Stimulated activated memory B cell treated with anti-CD40 and anti-IgM and Interleukin-4, amounts not matched to agents 10 μg/mL and 1 μg/mL and 100 μg/mL, for 72 hours (primary cell): ENCODE measurements at regions not wholly inside any gene's neighbourhood (a gene's known extent, or its start where the extent isn't known, plus 50 kb on each side); places are given as distances from the start of the nearest gene placed in this dataset.

Source experiments
- ATAC-seq: fragments of 150-1000 bp; cut with Tn5 transposase; 2 replicates; pipeline ENCODE4 v1.10.0; 2021
- H3K27ac Mint-ChIP-seq: one replicate; pipeline ENCODE4 v1.8.0; 2022; ENCODE audit warnings: mild to moderate bottlenecking, mixed read lengths
- H3K27me3 Mint-ChIP-seq: one replicate; pipeline ENCODE4 v1.8.0; 2022; ENCODE audit warnings: mixed read lengths
- H3K36me3 Mint-ChIP-seq: one replicate; pipeline ENCODE4 v1.8.0; 2022; ENCODE audit warnings: mixed read lengths
- H3K4me1 Mint-ChIP-seq: one replicate; pipeline ENCODE4 v1.8.0; 2022; ENCODE audit warnings: mixed read lengths
- H3K4me3 Mint-ChIP-seq: one replicate; pipeline ENCODE4 v1.8.0; 2022; ENCODE audit warnings: mild to moderate bottlenecking, moderate library complexity, mixed read lengths
- H3K9me3 Mint-ChIP-seq: one replicate; pipeline ENCODE4 v1.8.0; 2022; ENCODE audit warnings: mixed read lengths

DNA sequence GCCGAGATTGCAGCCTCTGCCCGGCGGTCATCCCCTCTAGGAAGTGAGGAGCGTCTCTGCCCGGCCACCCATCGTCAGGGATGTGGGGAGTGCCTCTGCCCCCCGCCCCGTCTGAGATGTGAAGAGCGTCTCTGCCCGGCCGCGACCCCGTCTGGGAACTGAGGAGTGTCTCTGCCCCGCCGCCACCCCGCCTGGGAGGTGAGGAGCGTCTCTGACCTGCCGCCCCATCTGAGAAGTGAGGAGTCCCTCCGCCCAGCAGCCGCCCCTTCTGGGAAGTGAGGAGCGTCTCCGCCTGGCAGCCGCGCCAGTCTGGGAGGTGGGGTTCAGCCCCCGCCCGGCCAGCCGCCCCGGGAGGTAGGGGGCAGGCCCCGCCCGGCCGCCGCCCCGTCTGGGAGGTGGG, 544.0 kb downstream of the CCER1 start:
- ATAC-seq, result no peak
- Mint-ChIP-seq H3K36me3 (no peaks in the 10 kb centered on the region), H3K4me1 (no peaks in the 10 kb centered on the region), H3K9me3 (no peaks in the 10 kb centered on the region), H3K27ac (no peak overlapping the region), H3K27me3 (no peaks in the 10 kb centered on the region), H3K4me3 (no peak overlapping the region)

- Mint-ChIP-seq H3K27ac (no peak overlapping the region), H3K4me1 (peaks cover 5% of the 10 kb centered on the region), H3K27me3 (no peaks in the 10 kb centered on the region), H3K9me3 (no peaks in the 10 kb centered on the region), H3K4me3 (no peak overlapping the region), H3K36me3 (no peaks in the 10 kb centered on the region)
- ATAC-seq, result no peak
Measured at GRCh38 chr12:90407841-90408240, 547.1 kb downstream of the CCER1 start.

- H3K4me1 Mint-ChIP-seq, result peaks cover 5% of the 10 kb centered on the region
- H3K27me3 Mint-ChIP-seq, result peaks cover 9% of the 10 kb centered on the region
- H3K9me3 Mint-ChIP-seq, result no peaks in the 10 kb centered on the region
- ATAC-seq, result peak; percentile 57
- no peak overlapping the region for H3K27ac Mint-ChIP-seq
- H3K36me3 Mint-ChIP-seq, result no peaks in the 10 kb centered on the region
- no peak overlapping the region for H3K4me3 Mint-ChIP-seq
Measured at GRCh38 chr12:90404071-90404470, 550.9 kb downstream of the CCER1 start.

DNA sequence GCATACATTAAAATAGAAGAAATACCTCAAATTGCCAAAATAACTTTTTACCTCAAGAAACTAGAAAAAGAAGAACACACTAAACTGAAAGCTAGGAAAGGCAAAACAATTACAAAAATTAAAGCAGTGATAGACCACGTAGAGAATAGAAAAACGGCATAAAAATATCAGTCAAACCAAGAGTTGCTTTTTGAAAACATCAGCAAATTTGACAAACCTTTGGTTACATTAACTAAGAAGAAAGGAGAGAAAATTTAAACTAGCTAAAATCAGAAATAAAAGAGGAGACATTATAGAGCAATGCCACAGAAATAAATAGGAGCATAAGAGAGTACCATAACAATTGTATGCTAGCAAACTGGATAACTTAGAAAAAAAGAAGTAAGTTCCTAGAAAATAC, 553.8 kb downstream of the CCER1 start:
- no peaks in the 10 kb centered on the region for H3K9me3 Mint-ChIP-seq
- H3K27me3 Mint-ChIP-seq, result peaks cover 9% of the 10 kb centered on the region
- no peak overlapping the region for H3K27ac Mint-ChIP-seq
- H3K36me3 Mint-ChIP-seq, result no peaks in the 10 kb centered on the region
- H3K4me3 Mint-ChIP-seq, result no peak overlapping the region
- ATAC-seq, result no peak
- peaks cover 5% of the 10 kb centered on the region for H3K4me1 Mint-ChIP-seq

GRCh38 chr12:90399357-90399756, 555.6 kb downstream of the CCER1 start:
- Mint-ChIP-seq H3K4me3 (no peak overlapping the region), H3K36me3 (no peaks in the 10 kb centered on the region), H3K9me3 (peaks cover 5% of the 10 kb centered on the region), H3K27ac (no peak overlapping the region), H3K4me1 (peaks cover 5% of the 10 kb centered on the region), H3K27me3 (peaks cover 9% of the 10 kb centered on the region)
- no peak for ATAC-seq

DNA sequence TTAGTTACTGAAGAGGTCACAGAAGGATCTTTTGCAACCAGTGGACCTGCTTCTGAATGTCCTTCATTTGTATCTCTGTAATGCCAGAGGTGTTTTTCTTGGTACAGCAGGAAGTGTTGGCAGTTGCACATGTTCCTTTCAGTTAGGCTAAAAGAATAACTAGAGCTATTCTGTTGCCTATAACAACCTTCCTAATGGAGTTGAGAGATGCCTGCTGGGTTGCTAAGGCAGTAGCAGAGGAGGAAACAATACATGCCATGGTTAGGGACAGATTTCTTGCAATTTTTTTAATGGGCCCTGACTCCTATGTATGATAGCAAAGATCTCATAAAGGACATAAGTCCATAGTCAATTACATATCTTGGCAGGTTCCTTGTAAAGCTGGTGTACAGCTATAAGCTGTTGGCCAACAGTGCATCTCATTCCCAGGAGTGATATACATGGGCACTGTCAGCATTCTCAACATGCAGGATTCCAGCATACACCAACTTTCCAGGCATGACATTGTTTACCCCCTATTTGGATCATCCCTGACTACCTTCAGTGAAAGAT, 556.6 kb downstream of the CCER1 start:
- Mint-ChIP-seq H3K27me3 (peaks cover 9% of the 10 kb centered on the region), H3K9me3 (peaks cover 5% of the 10 kb centered on the region), H3K4me1 (no peaks in the 10 kb centered on the region), H3K4me3 (no peak overlapping the region), H3K36me3 (no peaks in the 10 kb centered on the region), H3K27ac (no peak overlapping the region)
- ATAC-seq, result no peak

- no peaks in the 10 kb centered on the region for H3K36me3 Mint-ChIP-seq
- H3K9me3 Mint-ChIP-seq, result peaks cover 6% of the 10 kb centered on the region
- no peaks in the 10 kb centered on the region for H3K4me1 Mint-ChIP-seq
- peaks cover 13% of the 10 kb centered on the region for H3K27me3 Mint-ChIP-seq
- H3K27ac Mint-ChIP-seq, result no peak overlapping the region
- H3K4me3 Mint-ChIP-seq, result no peak overlapping the region
- no peak for ATAC-seq
Measured at GRCh38 chr12:90396556-90396955, 558.4 kb downstream of the CCER1 start.

GRCh38 chr12:90393652-90394051, 561.3 kb downstream of the CCER1 start:
- peaks cover 10% of the 10 kb centered on the region for H3K9me3 Mint-ChIP-seq
- peaks cover 15% of the 10 kb centered on the region for H3K27me3 Mint-ChIP-seq
- H3K4me3 Mint-ChIP-seq, result no peak overlapping the region
- ATAC-seq, result no peak
- no peaks in the 10 kb centered on the region for H3K36me3 Mint-ChIP-seq
- H3K4me1 Mint-ChIP-seq, result peaks cover 7% of the 10 kb centered on the region
- no peak overlapping the region for H3K27ac Mint-ChIP-seq

GRCh38 chr12:90393089-90393488, 561.9 kb downstream of the CCER1 start:
- no peak for ATAC-seq
- Mint-ChIP-seq H3K9me3 (peaks cover 10% of the 10 kb centered on the region), H3K27ac (no peak overlapping the region), H3K27me3 (peaks cover 15% of the 10 kb centered on the region), H3K36me3 (no peaks in the 10 kb centered on the region), H3K4me3 (no peak overlapping the region), H3K4me1 (peaks cover 7% of the 10 kb centered on the region)

DNA sequence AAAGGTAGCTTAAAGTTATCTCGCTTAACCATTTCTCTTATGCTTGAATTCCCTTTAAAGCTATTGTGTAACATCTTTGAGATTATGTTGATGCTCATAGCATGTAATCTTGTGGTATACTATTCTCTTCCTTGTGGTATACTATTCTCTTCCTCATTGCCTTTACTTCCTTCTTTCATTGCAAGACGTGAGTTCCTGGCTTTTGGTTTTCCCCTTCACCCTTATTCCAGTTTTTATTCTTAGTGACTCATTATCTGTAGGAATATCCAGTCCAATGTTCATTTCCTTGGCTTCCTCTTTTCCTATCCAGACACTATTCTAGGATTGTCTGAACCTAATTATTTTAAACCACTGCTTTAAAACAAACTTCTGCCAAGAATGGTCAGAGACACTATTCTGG, 564.0 kb downstream of the CCER1 start:
- no peak for ATAC-seq
- H3K9me3 Mint-ChIP-seq, result peaks cover 11% of the 10 kb centered on the region
- no peak overlapping the region for H3K27ac Mint-ChIP-seq
- peaks cover 15% of the 10 kb centered on the region for H3K27me3 Mint-ChIP-seq
- no peaks in the 10 kb centered on the region for H3K36me3 Mint-ChIP-seq
- H3K4me1 Mint-ChIP-seq, result peaks cover 7% of the 10 kb centered on the region
- H3K4me3 Mint-ChIP-seq, result no peak overlapping the region

- ATAC-seq, result no peak
- Mint-ChIP-seq H3K4me3 (no peak overlapping the region), H3K27ac (no peak overlapping the region), H3K36me3 (no peaks in the 10 kb centered on the region), H3K27me3 (no peaks in the 10 kb centered on the region), H3K4me1 (no peaks in the 10 kb centered on the region), H3K9me3 (no peaks in the 10 kb centered on the region)
Measured at GRCh38 chr12:90368081-90368480, 586.9 kb downstream of the CCER1 start.

GRCh38 chr12:90366286-90366685, 588.7 kb downstream of the CCER1 start:
- Mint-ChIP-seq H3K27me3 (no peaks in the 10 kb centered on the region), H3K36me3 (no peaks in the 10 kb centered on the region), H3K27ac (no peak overlapping the region), H3K9me3 (no peaks in the 10 kb centered on the region), H3K4me1 (no peaks in the 10 kb centered on the region), H3K4me3 (no peak overlapping the region)
- no peak for ATAC-seq

- Mint-ChIP-seq H3K9me3 (no peaks in the 10 kb centered on the region), H3K27me3 (peaks cover 10% of the 10 kb centered on the region), H3K36me3 (no peaks in the 10 kb centered on the region), H3K4me3 (no peak overlapping the region), H3K4me1 (no peaks in the 10 kb centered on the region), H3K27ac (no peak overlapping the region)
- no peak for ATAC-seq
Measured at GRCh38 chr12:90360300-90360699, 594.7 kb downstream of the CCER1 start.

GRCh38 chr12:90355711-90356355, 599.1 kb downstream of the CCER1 start:
- no peak overlapping the region for H3K27ac Mint-ChIP-seq
- no peak overlapping the region for H3K4me3 Mint-ChIP-seq
- peaks cover 10% of the 10 kb centered on the region for H3K27me3 Mint-ChIP-seq
- H3K9me3 Mint-ChIP-seq, result peaks cover 7% of the 10 kb centered on the region
- no peak for ATAC-seq
- no peaks in the 10 kb centered on the region for H3K4me1 Mint-ChIP-seq
- no peaks in the 10 kb centered on the region for H3K36me3 Mint-ChIP-seq

GRCh38 chr12:90343966-90344365, 611.0 kb downstream of the CCER1 start:
- Mint-ChIP-seq H3K9me3 (no peaks in the 10 kb centered on the region), H3K36me3 (no peaks in the 10 kb centered on the region), H3K27ac (no peak overlapping the region), H3K4me1 (no peaks in the 10 kb centered on the region), H3K4me3 (no peak overlapping the region), H3K27me3 (peaks cover 58% of the 10 kb centered on the region)
- no peak for ATAC-seq

- Mint-ChIP-seq H3K36me3 (no peaks in the 10 kb centered on the region), H3K27ac (no peak overlapping the region), H3K4me1 (no peaks in the 10 kb centered on the region), H3K9me3 (no peaks in the 10 kb centered on the region), H3K4me3 (no peak overlapping the region), H3K27me3 (peaks cover 57% of the 10 kb centered on the region)
- ATAC-seq, result no peak
Measured at GRCh38 chr12:90342081-90342480, 612.9 kb downstream of the CCER1 start.
